Aorta (tissue), 5 donors: ENCODE measurements at regions not wholly inside any gene's neighbourhood (a gene's known extent, or its start where the extent isn't known, plus 50 kb on each side); places are given as distances from the start of the nearest gene placed in this dataset.
A peak's percentile ranks its signal among the peaks of the same experiment; 100 is the strongest.

Source experiments
- ATAC-seq: fragments of 200-7000 bp; cut with Tn5 transposase; one replicate; pipeline ENCODE4 v1.9.1; 2022; ENCODE audit warnings: moderate library complexity; ENCODE audit not compliant: low FRiP score
- DNase-seq, 2 donors: peaks; one replicate each; pipeline ENCODE4 v3.0.0-alpha.2; 2020
- H3K27ac ChIP-seq, 2 donors: one replicate each; pipeline ENCODE4 v1.5.1; 2013; ENCODE audit warnings: low read length in 2 of 2, mild to moderate bottlenecking in 2 of 2, moderate library complexity in 2 of 2, control low read depth in 1 of 2, inconsistent platforms in 1 of 2, low read depth in 1 of 2
- H3K27me3 ChIP-seq, 2 donors: one replicate each; pipeline ENCODE4 v1.6.1; 2013; ENCODE audit warnings: control low read depth in 1 of 2, low read length in 1 of 2, mild to moderate bottlenecking in 1 of 2, moderate library complexity in 1 of 2; ENCODE audit not compliant: insufficient read depth in 2 of 2, control insufficient read depth in 1 of 2
- H3K36me3 ChIP-seq, 2 donors: one replicate each; pipeline ENCODE4 v1.6.1; 2013; ENCODE audit warnings: control low read depth in 1 of 2, low read length in 1 of 2, mild to moderate bottlenecking in 1 of 2; ENCODE audit not compliant: insufficient read depth in 2 of 2, control insufficient read depth in 1 of 2
- H3K4me1 ChIP-seq, 2 donors: one replicate each; pipeline ENCODE4 v1.6.1; 2013; ENCODE audit warnings: low read length in 2 of 2, control low read depth in 1 of 2, mild to moderate bottlenecking in 1 of 2, moderate library complexity in 1 of 2; ENCODE audit not compliant: insufficient read depth in 2 of 2, control insufficient read depth in 1 of 2
- H3K4me3 ChIP-seq, 2 donors: one replicate each; pipeline ENCODE4 v1.5.1; 2013; ENCODE audit warnings: low read length in 2 of 2, control low read depth in 1 of 2, mild to moderate bottlenecking in 1 of 2
- H3K9me3 ChIP-seq: one replicate; pipeline ENCODE4 v1.6.1; 2013; ENCODE audit warnings: mild to moderate bottlenecking, low read length; ENCODE audit not compliant: control insufficient read depth
- WGBS, 2 donors: extraction: QIAGEN DNeasy Blood & Tissue Kit; methylation state at CpG; one replicate each; pipeline ENCODE4 v1.1.7; 2013; 5-methylcytosine and 5-hydroxymethylcytosine counted together
- intact Hi-C, 2 donors: fragments of 100-400 bp; cut with DNase I; formaldehyde crosslinking; loops; one replicate each; pipeline versions ENCODE4 v1.14.2 to v1.15.0; 2022
- donor health status: healthy with polysubstance abuse.
- donor health status: Bipolar disorder and iron deficiency.
- donor health status: DM: no; HTN: no; CAD: no.
- donor health status: DM: no; HTN: no; CAD: no.
- donor health status: DM: yes; HTN: yes; CAD: no.

DNA sequence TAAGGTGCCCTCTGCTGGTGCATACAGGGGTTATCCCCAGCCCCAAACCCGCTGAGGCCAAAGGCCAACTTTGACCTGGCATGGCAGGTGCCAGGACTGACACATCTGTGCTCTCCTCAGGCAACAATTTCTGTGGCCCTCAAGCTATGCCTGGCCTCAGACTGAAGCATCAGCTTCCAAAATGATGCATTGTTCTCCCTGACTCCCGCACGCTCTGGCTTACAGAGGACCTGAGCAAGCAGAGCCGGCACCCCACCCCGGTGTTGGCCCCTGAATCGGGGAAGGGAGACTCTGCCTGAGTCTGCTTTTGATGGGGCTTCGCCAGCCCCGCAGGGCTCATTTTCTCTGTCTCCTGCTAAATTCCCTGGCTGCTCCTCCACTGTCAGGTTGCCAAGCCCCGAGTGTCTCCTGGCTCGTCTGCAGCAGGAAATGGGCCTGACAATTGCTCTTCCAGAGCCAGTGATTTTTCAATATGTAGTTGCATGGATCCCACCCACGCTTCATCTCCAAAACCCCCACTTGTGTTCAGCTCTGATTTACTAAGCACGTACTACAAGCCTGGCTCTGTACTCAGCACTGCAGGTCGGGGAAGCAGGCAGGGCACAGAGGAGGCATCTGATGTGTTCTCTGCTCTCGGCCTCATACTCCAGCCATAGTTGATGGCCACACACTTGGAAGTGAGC lies 126.1 kb downstream of the SLC38A6 start:
- Histone ChIP-seq H3K4me1 (peaks cover 0 to 3% of the 10 kb centered on the region in 2 donors), H3K4me3 (no peak overlapping the region), H3K36me3 (no peaks in the 10 kb centered on the region), H3K27ac (no peak overlapping the region), H3K27me3 (no peaks in the 10 kb centered on the region), H3K9me3 (no peaks in the 10 kb centered on the region)
- ATAC-seq: no peak
- intact Hi-C loops: loop anchor here in 1 of 2 donors (10.0 kb wide), 1 partner anchor 78 kb away; no protein-coding TSS in a partner anchor
- DNase-seq: peak in 1 of 2 donors; percentile 67
- WGBS, 2 donors: 82 to 86% methylated on average over 14 of the region's 14 CpGs

DNA sequence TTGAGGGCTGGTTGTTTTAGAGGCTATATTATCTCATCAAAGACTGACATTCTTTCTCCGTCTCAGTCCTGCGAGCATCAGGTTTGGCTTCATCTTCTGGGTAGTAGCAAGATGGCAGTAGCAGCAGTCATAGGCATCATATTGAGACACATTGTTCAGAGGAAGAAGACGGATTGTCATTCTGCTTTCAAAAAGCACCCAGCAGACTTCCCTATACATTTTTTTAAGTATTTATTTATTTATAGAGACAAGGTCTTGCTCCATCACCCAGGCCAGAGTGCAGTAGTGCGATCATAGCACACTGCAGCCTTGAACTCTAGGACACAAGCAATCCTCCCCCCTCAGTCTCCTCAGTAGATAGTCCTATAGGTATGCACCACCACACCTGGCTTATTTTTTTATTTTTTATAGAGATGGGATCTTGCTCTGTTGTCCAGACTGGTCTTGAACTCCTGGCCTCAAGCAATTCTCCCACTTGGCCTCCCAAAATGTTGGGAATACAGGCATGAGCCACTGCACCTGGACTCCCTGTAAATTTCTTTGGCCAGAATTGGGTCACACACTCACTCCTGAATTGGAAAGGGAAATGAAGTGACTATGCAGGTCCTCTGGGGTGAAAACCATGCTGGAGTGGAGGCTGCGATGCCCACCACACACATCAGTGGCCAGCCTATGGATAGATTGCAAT lies 125.4 kb downstream of the SLC38A6 start:
- Histone ChIP-seq H3K36me3 (no peaks in the 10 kb centered on the region), H3K4me3 (no peak overlapping the region), H3K27ac (no peak overlapping the region), H3K9me3 (no peaks in the 10 kb centered on the region), H3K27me3 (no peaks in the 10 kb centered on the region), H3K4me1 (peaks cover 0 to 3% of the 10 kb centered on the region in 2 donors)
- WGBS, 2 donors: 96 to 98% methylated on average over 5 of the region's 5 CpGs
- ATAC-seq: no peak
- no peak for DNase-seq
- intact Hi-C loops: loop anchor here in 1 of 2 donors (10.0 kb wide), 1 partner anchor 78 kb away; no protein-coding TSS in a partner anchor

GRCh38 chr14:61104358-61104757 lies 123.3 kb downstream of the SLC38A6 start:
- 71 to 75% methylated on average over 3 of the region's 3 CpGs for WGBS, 2 donors
- H3K4me1 ChIP-seq: peaks cover 0 to 3% of the 10 kb centered on the region in 2 donors

GRCh38 chr14:61103541-61104339 lies 122.7 kb downstream of the SLC38A6 start:
- Histone ChIP-seq H3K36me3 (no peaks in the 10 kb centered on the region), H3K9me3 (no peaks in the 10 kb centered on the region), H3K4me1 (peaks cover 0 to 3% of the 10 kb centered on the region in 2 donors), H3K27ac (peak overlapping the region; percentile 47 to 69), H3K4me3 (no peak overlapping the region), H3K27me3 (no peaks in the 10 kb centered on the region)
- 25 to 38% methylated on average over 11 of the region's 11 CpGs for WGBS, 2 donors
- DNase-seq (peak; percentile 84 to 85), ATAC-seq (peak; percentile 83)
- intact Hi-C loops: loop anchor here (2.0 to 10.0 kb wide), 3 partner anchors 41 to 81 kb away; no protein-coding TSS in a partner anchor

More at GRCh38 chr14:61104358-61104757, 123.3 kb downstream of the SLC38A6 start:
- Histone ChIP-seq H3K4me3 (no peak overlapping the region), H3K27ac (peak overlapping the region; percentile 6 to 25), H3K9me3 (no peaks in the 10 kb centered on the region), H3K36me3 (no peaks in the 10 kb centered on the region), H3K27me3 (no peaks in the 10 kb centered on the region)
- ATAC-seq (no peak), DNase-seq (no peak)
- intact Hi-C loops: loop anchor here (2.0 to 10.0 kb wide), 3 partner anchors 40 to 80 kb away; no protein-coding TSS in a partner anchor

GRCh38 chr14:61102549-61103466 lies 121.8 kb downstream of the SLC38A6 start:
- DNase-seq: no peak
- intact Hi-C loops: loop anchor here (5.0 to 10.0 kb wide), 2 partner anchors 44 to 82 kb away; no protein-coding TSS in a partner anchor

More at GRCh38 chr14:61102549-61103466, 121.8 kb downstream of the SLC38A6 start:
- WGBS, 2 donors: 86 to 92% methylated on average over 10 of the region's 10 CpGs
- no peak overlapping the region for H3K4me3 ChIP-seq
- no peaks in the 10 kb centered on the region for H3K36me3 ChIP-seq
- H3K27me3 ChIP-seq: no peaks in the 10 kb centered on the region
- peak; percentile 15 for ATAC-seq
- no peaks in the 10 kb centered on the region for H3K9me3 ChIP-seq
- H3K27ac ChIP-seq: peak overlapping the region; percentile 12 to 47
- peaks cover 0 to 3% of the 10 kb centered on the region in 2 donors for H3K4me1 ChIP-seq
